Endothelial cell of umbilical vein (primary cell): ENCODE measurements at regions not wholly inside any gene's neighbourhood (a gene's known extent, or its start where the extent isn't known, plus 50 kb on each side); places are given as distances from the start of the nearest gene placed in this dataset.

Source experiments
- EZH2 ChIP-seq: IDR thresholded peaks from 2 replicates; pipeline ENCODE4 v1.6.1; 2012; ENCODE audit warnings: borderline replicate concordance, low read depth, mild to moderate bottlenecking, moderate library complexity, low read length, inconsistent platforms; ENCODE audit not compliant: severe bottlenecking
- FOS ChIP-seq: IDR thresholded peaks from 2 replicates; pipeline ENCODE4 v1.6.1; 2011; ENCODE audit warnings: mild to moderate bottlenecking, low read length, moderate library complexity, borderline replicate concordance; ENCODE audit not compliant: insufficient read depth
- GATA2 ChIP-seq: IDR thresholded peaks from 2 replicates; pipeline ENCODE4 v1.7.0; 2011; ENCODE audit warnings: low read depth, mild to moderate bottlenecking, moderate library complexity, mixed read lengths, low read length; ENCODE audit not compliant: insufficient read length, insufficient read depth
- JUN ChIP-seq: IDR thresholded peaks from 2 replicates; pipeline ENCODE4 v1.6.1; 2011; ENCODE audit warnings: borderline replicate concordance, low read depth; ENCODE audit not compliant: insufficient read length, insufficient read depth
- MYC ChIP-seq: IDR thresholded peaks from one replicate; pipeline ENCODE4 v1.6.1; 2011; ENCODE audit warnings: mild to moderate bottlenecking, low read depth, low read length
- POLR2A ChIP-seq: IDR thresholded peaks from 2 replicates; pipeline ENCODE4 v1.6.1; 2012; ENCODE audit warnings: low read depth, mild to moderate bottlenecking, control low read depth, low read length
- POLR2AphosphoS5 ChIP-seq: IDR thresholded peaks from 2 replicates; pipeline ENCODE4 v1.6.1; 2012; ENCODE audit warnings: low read depth, mild to moderate bottlenecking, control low read depth, low read length, moderate library complexity; ENCODE audit not compliant: insufficient read depth
- TF ChIP-seq, protein P1 (sequence below), 2 donors: IDR thresholded peaks; 1 replicate in 1 of 2; 2 replicates in 1 of 2; pipeline ENCODE4 v1.5.1; 2011; ENCODE audit warnings: low read length in 2 of 2, mild to moderate bottlenecking in 2 of 2, moderate library complexity in 2 of 2, control low read depth in 1 of 2, inconsistent platforms in 1 of 2, low read depth in 1 of 2; ENCODE audit not compliant: insufficient read depth in 1 of 2; ENCODE audit errors: extremely low read depth in 1 of 2
- TF ChIP-seq, protein P2 (sequence below): IDR thresholded peaks from 2 replicates; pipeline ENCODE4 v1.6.1; 2011; ENCODE audit not compliant: insufficient read depth, insufficient read length

DNA sequence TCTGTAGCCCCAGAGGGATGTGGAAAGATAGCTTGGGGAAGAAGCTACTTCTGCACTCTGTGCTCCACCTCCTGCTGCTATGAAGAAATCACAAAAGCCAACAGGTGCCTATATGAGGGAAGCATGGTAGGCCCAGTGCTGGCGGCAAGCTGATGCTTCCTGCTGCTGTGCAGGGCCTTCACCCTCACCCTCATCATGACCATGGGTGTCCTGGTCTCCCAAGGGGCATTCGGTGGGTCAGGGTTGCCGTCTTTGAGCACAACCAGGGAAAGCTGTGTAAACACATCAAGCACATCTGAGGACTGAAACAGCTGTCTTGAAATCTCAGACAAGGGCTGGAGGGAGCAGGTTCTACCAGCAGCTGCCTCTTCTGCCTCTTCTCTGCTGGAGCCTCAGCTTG is 184.0 kb downstream of the FNDC1 start:
- TF ChIP-seq, protein P1, sequence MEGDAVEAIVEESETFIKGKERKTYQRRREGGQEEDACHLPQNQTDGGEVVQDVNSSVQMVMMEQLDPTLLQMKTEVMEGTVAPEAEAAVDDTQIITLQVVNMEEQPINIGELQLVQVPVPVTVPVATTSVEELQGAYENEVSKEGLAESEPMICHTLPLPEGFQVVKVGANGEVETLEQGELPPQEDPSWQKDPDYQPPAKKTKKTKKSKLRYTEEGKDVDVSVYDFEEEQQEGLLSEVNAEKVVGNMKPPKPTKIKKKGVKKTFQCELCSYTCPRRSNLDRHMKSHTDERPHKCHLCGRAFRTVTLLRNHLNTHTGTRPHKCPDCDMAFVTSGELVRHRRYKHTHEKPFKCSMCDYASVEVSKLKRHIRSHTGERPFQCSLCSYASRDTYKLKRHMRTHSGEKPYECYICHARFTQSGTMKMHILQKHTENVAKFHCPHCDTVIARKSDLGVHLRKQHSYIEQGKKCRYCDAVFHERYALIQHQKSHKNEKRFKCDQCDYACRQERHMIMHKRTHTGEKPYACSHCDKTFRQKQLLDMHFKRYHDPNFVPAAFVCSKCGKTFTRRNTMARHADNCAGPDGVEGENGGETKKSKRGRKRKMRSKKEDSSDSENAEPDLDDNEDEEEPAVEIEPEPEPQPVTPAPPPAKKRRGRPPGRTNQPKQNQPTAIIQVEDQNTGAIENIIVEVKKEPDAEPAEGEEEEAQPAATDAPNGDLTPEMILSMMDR (IDR thresholded peaks at IDR 0.05; ENCODE audit: extremely low read depth in 1 of 2, insufficient read depth in 1 of 2, low read depth in 1 of 2, low read length in 2 of 2) = no peak
- no peak for TF ChIP-seq POLR2AphosphoS5
- TF ChIP-seq, protein P2, sequence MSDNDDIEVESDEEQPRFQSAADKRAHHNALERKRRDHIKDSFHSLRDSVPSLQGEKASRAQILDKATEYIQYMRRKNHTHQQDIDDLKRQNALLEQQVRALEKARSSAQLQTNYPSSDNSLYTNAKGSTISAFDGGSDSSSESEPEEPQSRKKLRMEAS = no peak
- TF ChIP-seq POLR2A = no peak
- no peak for TF ChIP-seq FOS
- no peak for TF ChIP-seq EZH2
- no peak for TF ChIP-seq GATA2
- no peak for TF ChIP-seq MYC
- TF ChIP-seq JUN = no peak
